ENCODE measurements at regions not wholly inside any gene's neighbourhood (a gene's known extent, or its start where the extent isn't known, plus 50 kb on each side); places are given as distances from the start of the nearest gene placed in this dataset.

GRCh38 chr12:116687888-116688287 is 50.0 kb downstream of the SPRING1 start:
- 52 to 54% methylated on average over 11 of the region's 11 CpGs for WGBS, 2 donors
- DNase-seq (ENCODE audit: low spot score in 2 of 2): no peak
- Histone ChIP-seq H3K4me3 (no peak overlapping the region), H3K27ac (no peak overlapping the region), H3K4me1 (peaks cover 0 to 4% (median 0%) of the 10 kb centered on the region in 4 donors), H3K36me3 (no peaks in the 10 kb centered on the region), H3K9me3 (no peaks in the 10 kb centered on the region), H3K27me3 (peaks cover 0 to 27% of the 10 kb centered on the region in 2 donors)
- no peak for TF ChIP-seq POLR2A (IDR thresholded peaks at IDR 0.05)
- TF ChIP-seq EP300 (IDR thresholded peaks at IDR 0.05): peak in 1 of 2 donors; percentile 20
- TF ChIP-seq CTCF (IDR thresholded peaks at IDR 0.05): peak; percentile 6 to 48 (median 26)

DNA sequence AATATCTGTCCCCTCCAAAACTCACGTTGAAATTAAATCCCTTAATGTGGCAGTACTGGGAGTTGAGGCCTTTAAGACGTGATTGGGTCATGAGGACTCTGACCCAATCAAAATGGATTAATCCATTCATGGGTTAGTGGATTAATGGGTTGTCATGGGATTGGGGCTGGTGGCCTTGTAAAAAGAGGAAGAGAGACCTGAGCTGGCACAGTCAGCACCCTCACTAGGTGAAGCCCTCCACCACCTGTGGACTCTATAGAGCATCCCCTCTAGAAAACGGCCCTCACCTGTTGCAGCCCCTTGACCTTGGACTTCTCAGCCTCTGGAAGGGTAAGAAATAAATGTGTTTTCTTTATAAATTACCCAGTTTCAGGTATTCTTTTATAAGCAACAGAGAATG is 53.0 kb downstream of the SPRING1 start:
- TF ChIP-seq EP300 (IDR thresholded peaks at IDR 0.05) (no peak), POLR2A (IDR thresholded peaks at IDR 0.05) (no peak), CTCF (IDR thresholded peaks at IDR 0.05) (no peak)
- Histone ChIP-seq H3K4me3 (no peak overlapping the region), H3K9me3 (no peaks in the 10 kb centered on the region), H3K27me3 (peaks cover 0 to 3% of the 10 kb centered on the region in 2 donors), H3K36me3 (no peaks in the 10 kb centered on the region), H3K27ac (no peak overlapping the region), H3K4me1 (no peaks in the 10 kb centered on the region)
- 73 to 75% methylated on average over 3 of the region's 3 CpGs for WGBS, 2 donors
- no peak for DNase-seq (ENCODE audit: low spot score in 2 of 2)

DNA sequence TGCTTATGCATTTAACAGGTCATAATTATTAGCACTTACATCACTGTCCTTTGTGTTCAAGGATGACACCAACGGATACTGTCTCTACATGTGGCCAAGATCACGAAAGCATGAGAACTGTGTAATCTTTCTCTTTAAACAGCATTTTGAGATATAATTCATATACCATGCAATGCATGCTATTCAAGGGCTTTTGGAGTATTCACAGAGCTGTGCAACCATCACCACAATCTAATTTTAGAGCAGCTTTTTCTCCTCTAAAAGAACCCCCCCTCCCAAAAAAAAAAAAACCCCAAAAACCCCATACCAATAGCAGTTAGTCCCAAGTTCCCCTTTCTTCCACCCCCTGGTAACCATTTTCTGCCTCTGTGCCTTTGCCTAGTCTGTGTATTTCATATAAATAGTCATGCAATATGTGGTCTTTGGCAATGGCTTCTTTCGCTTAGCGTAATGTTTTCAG is 60.6 kb downstream of the SPRING1 start:
- Histone ChIP-seq H3K4me3 (no peak overlapping the region), H3K36me3 (no peaks in the 10 kb centered on the region), H3K9me3 (no peaks in the 10 kb centered on the region), H3K27me3 (no peaks in the 10 kb centered on the region), H3K27ac (no peak overlapping the region), H3K4me1 (peaks cover 0 to 20% (median 3%) of the 10 kb centered on the region in 4 donors)
- WGBS, 2 donors: 60 to 63% methylated on average over 4 of the region's 4 CpGs
- no peak for DNase-seq (ENCODE audit: low spot score in 2 of 2)
- no peak for TF ChIP-seq POLR2A (IDR thresholded peaks at IDR 0.05)
- no peak for TF ChIP-seq EP300 (IDR thresholded peaks at IDR 0.05)
- no peak for TF ChIP-seq CTCF (IDR thresholded peaks at IDR 0.05)

- no peak overlapping the region for H3K4me3 ChIP-seq
- TF ChIP-seq CTCF (IDR thresholded peaks at IDR 0.05) (no peak), EP300 (IDR thresholded peaks at IDR 0.05) (peak in 1 of 2 donors; percentile 16)
Measured at GRCh38 chr12:116675339-116676107, 62.3 kb downstream of the SPRING1 start.

DNA sequence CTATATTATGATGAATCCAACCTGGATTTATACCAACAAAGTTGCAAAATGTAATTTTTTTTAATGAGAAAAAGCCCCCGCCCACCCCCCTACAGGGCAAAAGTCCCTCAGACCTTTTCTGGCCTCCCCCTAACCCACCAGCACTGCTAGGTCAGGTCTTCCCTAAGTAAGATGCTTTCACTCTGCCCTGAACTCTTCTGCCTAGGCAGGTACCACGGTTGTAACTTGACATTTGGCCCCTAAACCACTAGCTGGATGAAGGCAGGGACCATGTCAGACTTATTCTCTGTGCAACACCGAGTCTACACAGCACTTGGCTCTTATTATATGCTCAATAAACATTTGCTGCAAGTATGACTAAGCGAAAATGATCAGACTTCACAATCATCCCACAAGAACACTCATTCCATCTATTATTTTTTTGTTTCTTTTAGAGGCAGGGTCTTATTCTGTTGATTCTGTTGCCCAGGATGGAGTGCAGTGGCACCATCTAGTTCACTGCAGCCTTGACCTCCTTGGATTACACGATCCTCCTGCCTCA is 63.2 kb downstream of the SPRING1 start:
- Histone ChIP-seq H3K9me3 (no peaks in the 10 kb centered on the region), H3K27ac (no peak overlapping the region), H3K4me1 (peaks cover 0 to 20% (median 3%) of the 10 kb centered on the region in 4 donors), H3K36me3 (no peaks in the 10 kb centered on the region), H3K4me3 (no peak overlapping the region), H3K27me3 (no peaks in the 10 kb centered on the region)
- TF ChIP-seq POLR2A (IDR thresholded peaks at IDR 0.05) (no peak), CTCF (IDR thresholded peaks at IDR 0.05) (no peak), EP300 (IDR thresholded peaks at IDR 0.05) (no peak)
- 82 to 90% methylated on average over 5 of the region's 5 CpGs for WGBS, 2 donors
- no peak for DNase-seq (ENCODE audit: low spot score in 2 of 2)

More at GRCh38 chr12:116675339-116676107, 62.3 kb downstream of the SPRING1 start:
- peak overlapping the region in 1 of 4 donors; percentile 7 for H3K27ac ChIP-seq
- H3K36me3 ChIP-seq: no peaks in the 10 kb centered on the region
- no peaks in the 10 kb centered on the region for H3K9me3 ChIP-seq
- 59 to 64% methylated on average over 18 of the region's 18 CpGs for WGBS, 2 donors
- peaks cover 0 to 20% (median 3%) of the 10 kb centered on the region in 4 donors for H3K4me1 ChIP-seq
- no peaks in the 10 kb centered on the region for H3K27me3 ChIP-seq
- DNase-seq (ENCODE audit: low spot score in 2 of 2): no peak

Measured in tibial nerve (tissue), 4 donors.